Esophagus squamous epithelium (tissue), 4 donors: ENCODE measurements at regions not wholly inside any gene's neighbourhood (a gene's known extent, or its start where the extent isn't known, plus 50 kb on each side); places are given as distances from the start of the nearest gene placed in this dataset.

Experiments used
- CTCF ChIP-seq, 6 experiments: fragments of 450-650 bp in 4 of 6; fragments of 200-600 bp in 2 of 6; sonication (generic) in 2 of 6; IDR thresholded peaks; one replicate each; pipeline ENCODE4 v1.5.1; 2016 to 2019; ENCODE audit warnings: antibody characterized with exemption in 6 of 6, mild to moderate bottlenecking in 4 of 6, moderate library complexity in 4 of 6
- POLR2A ChIP-seq, 4 donors: fragments of 450-650 bp; IDR thresholded peaks; one replicate each; pipeline ENCODE4 v1.6.1; 2017; ENCODE audit warnings: antibody characterized with exemption in 4 of 4, mild to moderate bottlenecking in 4 of 4, moderate library complexity in 3 of 4

- TF ChIP-seq CTCF (IDR thresholded peaks at IDR 0.05), result no peak
- TF ChIP-seq POLR2A (IDR thresholded peaks at IDR 0.05), result no peak
These were observed 94.6 kb upstream of the SLC30A5 start for GRCh38 chr5:68999181-68999580.
